Natural killer cell (primary cell): ENCODE measurements at regions not wholly inside any gene's neighbourhood (a gene's known extent, or its start where the extent isn't known, plus 50 kb on each side); places are given as distances from the start of the nearest gene placed in this dataset.

Source experiments
- ATAC-seq, 3 donors: fragments of 150-1000 bp in 2 of 3; fragments of 200-7000 bp in 1 of 3; cut with Tn5 transposase; 1 replicate in 1 of 3; 2 replicates in 2 of 3; pipeline ENCODE4 v1.10.0; 2021; ENCODE audit warnings: mild to moderate bottlenecking in 2 of 3, moderate library complexity in 2 of 3
- DNase-seq, 2 donors: peaks; one replicate each; pipeline versions ENCODE4 v3.0.0 to v3.0.0-alpha.2; 2013 to 2021; ENCODE audit warnings: mixed read lengths in 1 of 2
- H3K27ac ChIP-seq: one replicate; pipeline ENCODE4 v1.5.1; 2013; ENCODE audit warnings: mild to moderate bottlenecking, low read length
- H3K27me3 ChIP-seq: one replicate; pipeline ENCODE4 v1.6.1; 2013; ENCODE audit warnings: low read length; ENCODE audit not compliant: control insufficient read depth, insufficient read depth
- H3K36me3 ChIP-seq: one replicate; pipeline ENCODE4 v1.6.1; 2013; ENCODE audit warnings: low read length; ENCODE audit not compliant: control insufficient read depth, insufficient read depth
- H3K4me1 ChIP-seq: one replicate; pipeline ENCODE4 v1.6.1; 2013; ENCODE audit warnings: low read length; ENCODE audit not compliant: control insufficient read depth, insufficient read depth
- H3K4me3 ChIP-seq: one replicate; pipeline ENCODE4 v1.5.1; 2013; ENCODE audit warnings: low read length
- H3K9me3 ChIP-seq: one replicate; pipeline ENCODE4 v1.6.1; 2013; ENCODE audit warnings: low read length; ENCODE audit not compliant: control insufficient read depth, insufficient read depth
- H3K27ac Mint-ChIP-seq, 2 donors: one replicate each; pipeline ENCODE4 v1.8.0; 2022; ENCODE audit warnings: mild to moderate bottlenecking in 2 of 2, mixed read lengths in 2 of 2, moderate library complexity in 1 of 2
- H3K27me3 Mint-ChIP-seq, 2 donors: one replicate each; pipeline ENCODE4 v1.8.0; 2022; ENCODE audit warnings: low read depth in 2 of 2, mixed read lengths in 2 of 2
- H3K36me3 Mint-ChIP-seq: one replicate; pipeline ENCODE4 v1.8.0; 2022; ENCODE audit warnings: mixed read lengths
- H3K4me1 Mint-ChIP-seq, 2 donors: one replicate each; pipeline ENCODE4 v1.8.0; 2022; ENCODE audit warnings: mixed read lengths in 2 of 2
- H3K4me3 Mint-ChIP-seq: one replicate; pipeline ENCODE4 v1.8.0; 2022; ENCODE audit warnings: mild to moderate bottlenecking, moderate library complexity, mixed read lengths
- H3K9me3 Mint-ChIP-seq, 2 donors: one replicate each; pipeline ENCODE4 v1.8.0; 2022; ENCODE audit warnings: mixed read lengths in 2 of 2
- CTCF ChIP-seq: fragments of 200-600 bp; IDR thresholded peaks from one replicate; pipeline ENCODE4 v1.8.0; 2022; ENCODE audit warnings: antibody characterized with exemption
- WGBS: methylation state at CpG from one replicate; pipeline ENCODE4 v1.1.7; 2013; ENCODE audit warnings: missing lambda C conversion rate; ENCODE audit not compliant: insufficient coverage; 5-methylcytosine and 5-hydroxymethylcytosine counted together
- intact Hi-C: fragments of 100-400 bp; cut with micrococcal nuclease; formaldehyde crosslinking; loops from one replicate; pipeline ENCODE4 v1.14.2; 2022

GRCh38 chr13:72229067-72229466 is 362.1 kb upstream of the DACH1 start:
- TF ChIP-seq CTCF = no peak
- Histone ChIP-seq H3K27ac (no peak overlapping the region), H3K36me3 (no peaks in the 10 kb centered on the region), H3K4me1 (no peaks in the 10 kb centered on the region), H3K4me3 (no peak overlapping the region), H3K9me3 (no peaks in the 10 kb centered on the region), H3K27me3 (no peaks in the 10 kb centered on the region)
- H3K9me3 Mint-ChIP-seq = peaks cover 8 to 10% of the 10 kb centered on the region in 2 donors
- no peak overlapping the region for H3K4me3 Mint-ChIP-seq
- DNase-seq (no peak), ATAC-seq (no peak)
- no peaks in the 10 kb centered on the region for H3K4me1 Mint-ChIP-seq
- no peaks in the 10 kb centered on the region for H3K36me3 Mint-ChIP-seq
- intact Hi-C loops = no loop called here
- no peak overlapping the region for H3K27ac Mint-ChIP-seq
- H3K27me3 Mint-ChIP-seq = no peaks in the 10 kb centered on the region

- ATAC-seq (no peak), DNase-seq (no peak)
- H3K9me3 Mint-ChIP-seq = peaks cover 13 to 22% of the 10 kb centered on the region in 2 donors
- no peaks in the 10 kb centered on the region for H3K4me1 Mint-ChIP-seq
- intact Hi-C loops = no loop called here
- Histone ChIP-seq H3K27ac (no peak overlapping the region), H3K27me3 (no peaks in the 10 kb centered on the region), H3K9me3 (peaks cover 7% of the 10 kb centered on the region), H3K4me1 (no peaks in the 10 kb centered on the region), H3K36me3 (no peaks in the 10 kb centered on the region), H3K4me3 (no peak overlapping the region)
- WGBS = 65% methylated on average over 9 of the region's 9 CpGs
- no peak for TF ChIP-seq CTCF
- no peak overlapping the region for H3K27ac Mint-ChIP-seq
- H3K36me3 Mint-ChIP-seq = no peaks in the 10 kb centered on the region
- no peak overlapping the region for H3K4me3 Mint-ChIP-seq
- no peaks in the 10 kb centered on the region for H3K27me3 Mint-ChIP-seq
Measured at GRCh38 chr13:72221276-72221962, 354.4 kb upstream of the DACH1 start.

GRCh38 chr13:72218966-72219365 is 352.0 kb upstream of the DACH1 start:
- Mint-ChIP-seq H3K27me3 (no peaks in the 10 kb centered on the region), H3K27ac (no peak overlapping the region), H3K4me3 (no peak overlapping the region), H3K9me3 (peaks cover 19 to 22% of the 10 kb centered on the region in 2 donors), H3K4me1 (no peaks in the 10 kb centered on the region), H3K36me3 (no peaks in the 10 kb centered on the region)
- H3K27ac ChIP-seq = no peak overlapping the region
- H3K27me3 ChIP-seq = no peaks in the 10 kb centered on the region
- TF ChIP-seq CTCF = no peak
- no peaks in the 10 kb centered on the region for H3K4me1 ChIP-seq
- no peak overlapping the region for H3K4me3 ChIP-seq
- 90% methylated on average over 1 of the region's 2 CpGs for WGBS
- intact Hi-C loops = no loop called here
- ATAC-seq = no peak
- peaks cover 7% of the 10 kb centered on the region for H3K9me3 ChIP-seq
- no peaks in the 10 kb centered on the region for H3K36me3 ChIP-seq
- DNase-seq = no peak

GRCh38 chr13:72217142-72217541 is 350.1 kb upstream of the DACH1 start:
- H3K36me3 Mint-ChIP-seq = no peaks in the 10 kb centered on the region
- Histone ChIP-seq H3K36me3 (no peaks in the 10 kb centered on the region), H3K4me3 (no peak overlapping the region), H3K27ac (no peak overlapping the region), H3K9me3 (peaks cover 7% of the 10 kb centered on the region), H3K27me3 (no peaks in the 10 kb centered on the region), H3K4me1 (no peaks in the 10 kb centered on the region)
- H3K27me3 Mint-ChIP-seq = no peaks in the 10 kb centered on the region
- DNase-seq (no peak), ATAC-seq (no peak)
- intact Hi-C loops = no loop called here
- TF ChIP-seq CTCF = no peak
- WGBS = 95% methylated on average over 2 of the region's 2 CpGs
- no peaks in the 10 kb centered on the region for H3K4me1 Mint-ChIP-seq
- no peak overlapping the region for H3K27ac Mint-ChIP-seq
- no peak overlapping the region for H3K4me3 Mint-ChIP-seq
- H3K9me3 Mint-ChIP-seq = peaks cover 18 to 19% of the 10 kb centered on the region in 2 donors
